ENCODE measurements at regions not wholly inside any gene's neighbourhood (a gene's known extent, or its start where the extent isn't known, plus 50 kb on each side); places are given as distances from the start of the nearest gene placed in this dataset.
"Not testable (repeated sequence)": the region's sequence is repeated elsewhere in the genome, so short reads cannot be mapped to it uniquely, and the experiment has no call there.

DNA sequence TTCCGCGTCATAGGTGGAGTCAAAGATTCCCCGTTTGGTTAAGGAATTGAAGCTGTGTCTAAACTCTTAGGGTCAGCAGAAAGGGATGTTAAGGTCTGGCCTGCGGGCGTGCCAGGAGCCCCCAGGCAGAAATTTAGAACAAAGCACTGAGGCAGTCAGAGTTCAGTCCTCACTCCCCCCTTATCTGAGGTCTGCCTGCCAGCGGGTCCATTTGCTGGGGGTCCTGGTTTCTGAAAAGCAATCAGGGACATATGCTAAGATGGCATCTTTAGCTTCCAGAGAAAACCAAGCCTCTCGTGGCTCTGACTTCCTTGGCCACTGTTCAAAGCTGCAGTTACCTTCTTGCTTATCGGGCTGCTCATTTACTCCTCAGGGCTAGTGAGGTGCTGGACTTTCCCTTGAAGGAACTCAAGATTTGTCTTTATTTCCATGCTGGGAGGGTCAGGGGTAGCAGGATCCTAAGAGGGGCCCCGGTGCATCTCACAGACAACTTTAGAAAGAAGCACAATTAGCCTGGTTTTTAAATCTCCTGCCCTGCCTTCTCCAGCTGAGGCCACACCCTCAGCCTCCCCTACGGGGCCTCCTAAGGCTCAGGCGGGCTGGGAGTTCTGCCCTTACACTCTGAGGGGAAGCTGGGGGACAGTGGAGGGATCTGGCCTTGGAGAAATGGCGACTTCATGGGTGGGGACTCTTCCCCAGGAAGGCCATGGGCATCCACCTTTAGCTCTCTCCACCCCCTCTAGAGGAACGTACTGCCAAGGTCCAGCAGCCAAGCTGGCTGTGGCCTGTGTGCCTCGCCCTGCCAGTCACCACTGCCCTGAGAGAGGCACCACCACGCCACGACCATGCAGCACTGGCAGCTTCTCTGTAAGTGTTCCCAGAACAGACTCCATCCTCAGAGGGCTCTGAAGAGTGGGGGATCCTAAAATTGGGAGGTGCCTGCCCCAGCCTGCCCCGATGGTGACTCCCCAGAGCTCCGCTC lies 121.1 kb upstream of the MTLN start:
- H3K4me1 ChIP-seq; ATAC-seq; H3K36me3 ChIP-seq (replicated peaks in 1 of 2; ENCODE audit: insufficient read depth in 1 of 2, low read depth in 2 of 2); H3K27ac ChIP-seq; H3K27me3 ChIP-seq; H3K9me3 ChIP-seq; DNase-seq; H3K4me3 ChIP-seq; intact Hi-C loops (cut with DNase I): not testable (repeated sequence)
- WGBS, 2 donors: 77 to 87% methylated on average over 5 to 8 of the region's 18 CpGs

DNA sequence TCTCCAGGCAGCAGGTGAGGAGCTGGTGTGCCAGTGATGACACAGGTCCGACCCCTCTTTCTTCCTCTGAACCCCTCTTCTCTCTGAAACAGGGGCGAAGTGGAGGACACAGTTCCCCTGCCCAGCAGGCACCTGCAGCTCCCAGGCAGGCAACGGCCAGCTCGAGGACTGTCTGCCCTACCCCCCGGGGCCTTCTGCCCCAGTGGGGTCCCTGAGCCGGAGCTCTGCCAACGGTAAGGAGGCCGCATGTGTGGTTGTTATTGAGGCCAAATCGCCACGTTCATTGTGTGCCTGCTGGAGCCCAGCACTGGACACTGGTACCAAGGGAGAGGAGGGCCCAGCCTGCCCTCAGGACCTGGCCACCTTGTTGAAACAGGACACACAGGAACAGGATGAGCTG lies 119.3 kb upstream of the MTLN start:
- H3K36me3 ChIP-seq (replicated peaks in 1 of 2; ENCODE audit: insufficient read depth in 1 of 2, low read depth in 2 of 2); ATAC-seq; H3K4me1 ChIP-seq; intact Hi-C loops (cut with DNase I); H3K9me3 ChIP-seq; H3K27me3 ChIP-seq; H3K27ac ChIP-seq; H3K4me3 ChIP-seq; DNase-seq: not testable (repeated sequence)
- WGBS, 2 donors: 87% methylated on average over 3 of the region's 10 CpGs; no CpG with 5 or more reads in 1 of the 2 donors

DNA sequence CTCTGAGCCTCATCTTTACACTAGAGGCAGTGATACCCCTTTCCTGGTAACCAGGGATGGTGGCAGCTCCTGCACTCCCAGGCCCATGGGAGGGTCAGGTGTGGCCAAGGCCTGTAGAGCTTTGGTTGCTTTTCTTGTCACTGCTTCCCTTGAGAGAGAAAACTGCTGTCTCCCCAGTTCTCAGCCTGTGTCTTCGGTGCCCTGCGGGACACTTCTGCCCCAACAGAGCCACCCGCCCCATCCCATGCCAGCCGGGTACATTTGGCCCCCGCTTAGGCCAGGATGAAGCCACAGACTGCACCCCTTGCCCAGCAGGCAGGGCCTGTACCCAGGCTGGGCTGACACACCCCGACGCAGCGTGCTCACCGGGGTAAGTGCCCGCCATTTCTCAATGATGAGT lies 117.4 kb upstream of the MTLN start:
- ATAC-seq; H3K27me3 ChIP-seq; H3K36me3 ChIP-seq (replicated peaks in 1 of 2; ENCODE audit: insufficient read depth in 1 of 2, low read depth in 2 of 2); DNase-seq; H3K27ac ChIP-seq; intact Hi-C loops (cut with DNase I); H3K4me1 ChIP-seq; H3K9me3 ChIP-seq; H3K4me3 ChIP-seq: not testable (repeated sequence)
- 100% methylated on average over 1 of the region's 10 CpGs; no CpG with 5 or more reads in 1 of the 2 donors for WGBS, 2 donors

DNA sequence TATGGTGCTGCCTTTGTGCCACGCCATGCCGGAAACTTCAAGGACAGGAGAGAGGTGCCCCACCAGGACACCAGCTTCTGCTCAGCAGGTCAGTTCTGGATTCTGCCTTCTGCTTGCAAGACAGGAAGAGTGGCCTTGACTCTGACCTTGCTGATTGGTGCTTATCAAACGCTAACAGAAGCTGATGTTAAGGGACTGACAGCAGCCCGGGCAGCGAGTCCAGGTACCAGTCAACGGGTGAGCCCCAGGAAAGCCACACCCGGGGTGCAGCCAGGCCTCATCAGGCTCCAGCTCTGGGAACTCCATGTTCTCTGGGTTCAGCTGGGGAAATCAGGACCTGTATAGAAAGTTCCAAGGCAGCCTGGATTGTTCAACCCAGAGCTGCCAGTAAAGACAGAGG lies 116.8 kb upstream of the MTLN start:
- DNase-seq: peak; percentile 21 to 48 (median 26)
- peak; percentile 55 for ATAC-seq
- intact Hi-C loops (cut with DNase I); H3K4me3 ChIP-seq; H3K27ac ChIP-seq; H3K36me3 ChIP-seq (replicated peaks in 1 of 2; ENCODE audit: insufficient read depth in 1 of 2, low read depth in 2 of 2); H3K27me3 ChIP-seq; H3K9me3 ChIP-seq; H3K4me1 ChIP-seq: not testable (repeated sequence)
- 16 to 27% methylated on average over 3 to 5 of the region's 7 CpGs for whole genome bisulfite sequencing, 2 donors

DNA sequence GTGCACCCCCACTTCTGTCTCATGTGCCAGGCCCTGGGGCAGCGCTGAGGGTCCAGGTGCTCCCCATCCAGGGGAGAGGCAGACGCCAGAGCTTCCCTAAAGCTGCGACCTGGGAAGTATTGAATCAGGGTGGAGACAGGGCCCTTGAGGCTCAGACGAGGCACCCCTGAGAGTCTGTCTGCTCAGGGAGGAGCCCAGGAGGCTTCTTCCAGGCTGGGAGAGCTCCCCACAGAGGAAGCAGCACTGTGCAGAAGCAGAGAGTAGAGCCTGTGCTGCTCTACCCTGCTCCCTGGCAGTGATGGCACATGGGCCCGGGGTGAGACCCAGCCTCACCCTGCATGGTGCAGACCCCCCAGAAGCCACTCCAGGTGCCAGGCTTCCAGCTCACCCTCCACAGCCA lies 116.3 kb upstream of the MTLN start:
- peak; percentile 38 for ATAC-seq
- H3K4me3 ChIP-seq; H3K27me3 ChIP-seq; H3K4me1 ChIP-seq; H3K36me3 ChIP-seq (replicated peaks in 1 of 2; ENCODE audit: insufficient read depth in 1 of 2, low read depth in 2 of 2); H3K9me3 ChIP-seq; intact Hi-C loops (cut with DNase I); H3K27ac ChIP-seq: not testable (repeated sequence)
- DNase-seq: peak in 3 of 4 donors; percentile 1 to 7 (median 7)
- 81 to 95% methylated on average over 4 of the region's 5 CpGs for WGBS, 2 donors

DNA sequence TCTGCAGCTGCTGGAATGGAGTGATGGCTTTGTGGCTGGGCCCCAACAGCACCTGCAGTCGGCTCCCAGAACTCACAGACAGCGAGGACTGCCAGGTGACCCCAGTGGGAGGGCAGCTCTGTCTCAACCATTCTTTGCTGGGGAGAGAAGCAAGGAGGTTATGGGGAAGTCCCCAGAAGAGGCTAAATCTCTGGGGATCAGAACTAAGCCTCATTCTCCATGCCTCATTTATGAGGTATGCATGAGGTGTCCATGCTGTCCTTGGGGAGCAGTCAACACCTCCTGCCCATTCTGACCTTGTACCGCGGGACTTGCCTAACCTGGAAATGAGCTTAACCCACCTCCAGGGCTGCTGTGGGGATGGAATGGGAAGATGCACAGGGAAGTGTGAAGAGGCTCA lies 111.5 kb upstream of the MTLN start:
- H3K9me3 ChIP-seq; H3K4me3 ChIP-seq; intact Hi-C loops (cut with DNase I); ATAC-seq; DNase-seq; H3K4me1 ChIP-seq; H3K27ac ChIP-seq; H3K36me3 ChIP-seq (replicated peaks in 1 of 2; ENCODE audit: insufficient read depth in 1 of 2, low read depth in 2 of 2); H3K27me3 ChIP-seq: not testable (repeated sequence)
- no CpG with 5 or more reads among the region's 4 CpGs for WGBS, 2 donors

DNA sequence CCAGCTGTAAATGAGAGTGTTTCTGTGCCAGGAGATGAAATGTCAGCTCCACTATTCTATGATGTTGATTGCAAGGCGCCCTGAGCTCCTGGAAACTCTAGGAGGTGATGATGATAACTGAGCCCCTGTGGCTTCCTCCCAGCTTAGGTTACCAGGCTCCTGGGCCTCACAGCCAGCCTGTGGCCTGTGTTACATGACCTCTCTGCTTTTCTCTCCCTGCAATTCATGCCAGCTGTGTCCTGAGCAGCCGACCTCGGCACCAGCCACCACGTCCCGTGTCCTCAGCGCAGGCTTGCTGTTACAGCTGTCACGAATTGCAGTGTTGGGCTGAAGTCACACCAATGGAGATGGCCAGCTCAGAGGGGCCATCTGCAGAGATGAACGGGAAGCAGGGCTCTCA lies 110.2 kb upstream of the MTLN start:
- DNase-seq; H3K9me3 ChIP-seq; H3K27me3 ChIP-seq; H3K4me3 ChIP-seq; H3K4me1 ChIP-seq; intact Hi-C loops (cut with DNase I); H3K27ac ChIP-seq; H3K36me3 ChIP-seq (replicated peaks in 1 of 2; ENCODE audit: insufficient read depth in 1 of 2, low read depth in 2 of 2); ATAC-seq: not testable (repeated sequence)
- no CpG with 5 or more reads among the region's 8 CpGs for WGBS, 2 donors

DNA sequence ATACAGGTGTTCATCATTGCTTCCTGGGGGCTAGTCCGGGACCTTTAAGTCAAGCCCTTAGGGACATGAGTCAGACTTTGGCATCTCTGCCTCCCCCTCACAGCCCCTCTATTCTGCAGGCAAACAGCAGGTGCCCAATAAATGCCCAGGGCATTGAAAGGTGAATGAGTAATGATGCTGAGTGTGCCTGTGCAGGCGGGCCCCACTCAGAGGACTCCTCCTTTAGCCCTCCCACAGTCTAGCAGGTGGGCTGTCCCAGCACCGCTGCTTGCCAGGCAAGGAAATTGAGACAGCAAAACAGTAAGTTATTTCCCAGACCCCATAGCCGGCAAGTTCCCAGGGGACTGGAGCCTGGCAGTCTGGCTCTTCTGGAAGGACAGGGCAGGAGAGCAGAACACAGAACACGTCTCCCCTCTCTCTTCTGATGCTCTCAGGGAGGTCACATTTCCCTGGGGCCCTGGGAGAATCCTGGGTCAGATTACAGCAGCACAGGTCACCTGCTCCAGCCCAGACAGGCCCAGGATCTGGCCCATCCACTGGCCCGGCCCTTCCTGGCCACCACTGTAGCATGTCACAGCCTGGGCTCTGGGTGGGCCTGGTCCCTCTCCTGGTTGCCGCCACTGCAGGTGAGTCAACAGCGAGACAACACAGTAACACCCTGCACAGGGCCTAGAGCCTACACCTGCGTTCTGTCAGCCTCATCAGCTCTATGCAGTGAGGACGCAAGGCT lies 108.7 kb upstream of the MTLN start:
- DNase-seq; H3K27ac ChIP-seq; intact Hi-C loops (cut with DNase I); H3K4me1 ChIP-seq; H3K9me3 ChIP-seq; H3K4me3 ChIP-seq; H3K36me3 ChIP-seq (replicated peaks in 1 of 2; ENCODE audit: insufficient read depth in 1 of 2, low read depth in 2 of 2); ATAC-seq; H3K27me3 ChIP-seq: not testable (repeated sequence)
- no CpG with 5 or more reads among the region's 10 CpGs for WGBS, 2 donors

DNA sequence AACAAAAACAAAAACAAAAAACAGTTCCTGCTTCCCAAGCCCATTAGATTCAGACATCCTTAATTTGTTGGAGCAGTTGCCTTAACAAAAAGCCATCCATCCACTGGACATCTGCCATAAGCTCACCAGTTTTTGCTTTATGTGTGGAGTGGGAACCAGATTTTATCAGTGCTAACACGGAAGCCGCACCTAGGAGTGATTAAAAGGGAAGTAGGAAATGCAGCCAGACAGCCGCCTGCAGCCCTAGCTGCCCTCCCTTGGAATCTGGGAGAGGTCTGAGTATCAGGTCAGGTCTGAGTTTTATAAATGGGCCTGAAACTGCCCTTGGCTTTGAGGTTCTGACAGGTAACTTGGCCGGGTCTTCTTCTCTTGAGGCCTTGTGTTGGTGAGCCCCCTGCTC lies 106.6 kb upstream of the MTLN start:
- H3K9me3 ChIP-seq; intact Hi-C loops (cut with DNase I); DNase-seq; H3K27me3 ChIP-seq; H3K27ac ChIP-seq; H3K4me1 ChIP-seq; H3K4me3 ChIP-seq; H3K36me3 ChIP-seq (replicated peaks in 1 of 2; ENCODE audit: insufficient read depth in 1 of 2, low read depth in 2 of 2): not testable (repeated sequence)
- ATAC-seq: peak; percentile 34
- WGBS, 2 donors: no CpG with 5 or more reads among the region's 4 CpGs

DNA sequence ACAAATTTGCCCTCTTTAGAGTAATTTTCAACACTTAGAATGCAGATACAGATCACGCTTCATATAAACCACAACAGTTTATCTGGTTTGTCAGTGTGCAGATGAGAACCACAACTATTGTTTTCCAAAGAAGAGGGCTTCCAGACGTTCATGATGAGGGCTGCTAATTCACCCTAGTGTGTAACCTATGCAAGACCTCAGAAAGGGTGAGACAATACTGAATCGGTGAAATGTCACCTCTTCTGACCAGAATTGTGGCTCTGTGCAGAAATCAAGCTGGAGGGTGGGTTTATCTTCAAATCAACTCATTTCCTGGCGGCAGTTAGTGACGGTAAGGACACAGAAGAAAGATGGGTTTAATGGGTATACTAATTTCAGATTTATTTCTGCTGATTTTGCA lies 105.0 kb upstream of the MTLN start:
- H3K4me1 ChIP-seq; DNase-seq; ATAC-seq; H3K9me3 ChIP-seq; H3K27ac ChIP-seq; H3K4me3 ChIP-seq; intact Hi-C loops (cut with DNase I); H3K27me3 ChIP-seq; H3K36me3 ChIP-seq (replicated peaks in 1 of 2; ENCODE audit: insufficient read depth in 1 of 2, low read depth in 2 of 2): not testable (repeated sequence)
- WGBS, 2 donors: no CpG with 5 or more reads among the region's 5 CpGs

DNA sequence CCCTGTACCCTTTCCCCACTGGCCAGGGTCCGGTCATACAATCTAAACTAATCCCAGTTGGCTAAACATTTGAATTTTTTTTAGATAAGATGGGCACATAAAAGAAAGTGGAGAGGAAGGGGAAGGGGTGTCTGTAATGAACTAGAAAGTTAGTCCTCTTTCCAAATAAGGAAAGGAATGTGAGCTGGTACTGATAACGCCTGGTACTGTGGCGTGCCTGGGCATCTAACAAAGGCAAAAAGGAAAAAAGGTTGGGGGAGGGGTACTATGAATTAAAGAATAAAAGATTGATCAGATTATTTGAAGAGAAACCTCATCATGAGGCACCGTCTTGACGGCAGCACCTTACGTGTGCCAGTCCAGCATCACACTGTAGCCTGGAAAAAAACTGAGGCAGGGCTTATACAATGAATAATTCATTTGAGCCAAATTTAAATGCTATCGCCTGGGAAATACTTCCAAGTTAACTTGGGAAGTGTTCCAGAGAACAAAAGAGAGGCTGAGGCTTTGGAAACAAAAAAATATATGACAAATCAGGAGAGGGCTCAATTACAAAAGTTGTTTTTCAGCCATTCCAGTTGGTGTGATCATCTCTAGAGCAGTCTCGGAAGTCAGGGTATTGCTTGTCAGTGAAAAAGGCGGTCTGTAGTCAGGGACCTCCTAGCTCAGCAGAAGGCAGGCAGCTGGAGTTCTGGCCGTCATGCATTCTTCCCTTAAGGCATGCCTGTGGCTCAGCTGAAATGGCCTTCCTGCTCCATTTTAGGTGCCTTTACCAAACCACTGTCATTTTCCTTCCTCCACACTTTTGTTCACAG lies 103.9 kb upstream of the MTLN start:
- WGBS, 2 donors: no CpG with 5 or more reads among the region's 10 CpGs
- DNase-seq; H3K9me3 ChIP-seq; H3K4me1 ChIP-seq; H3K27ac ChIP-seq; H3K4me3 ChIP-seq; intact Hi-C loops (cut with DNase I); H3K27me3 ChIP-seq; H3K36me3 ChIP-seq (replicated peaks in 1 of 2; ENCODE audit: insufficient read depth in 1 of 2, low read depth in 2 of 2): not testable (repeated sequence)
- peak; percentile 68 for ATAC-seq
